Smooth muscle cell (in vitro differentiated cells): ENCODE measurements at regions not wholly inside any gene's neighbourhood (a gene's known extent, or its start where the extent isn't known, plus 50 kb on each side); places are given as distances from the start of the nearest gene placed in this dataset.

Experiments
- DNase-seq: peaks from one replicate; lab custom pipeline; 2025; ENCODE audit not compliant: unreplicated experiment; lab: John Stamatoyannopoulos, UW
- H2AFZ ChIP-seq: fragments of 200-600 bp; sonication (generic); 2 replicates; pipeline ENCODE4 v1.6.0; 2016; ENCODE audit warnings: antibody characterized with exemption, low read depth, mild to moderate bottlenecking
- H3F3A ChIP-seq: fragments of 200-600 bp; sonication (generic); 2 replicates; pipeline ENCODE4 v1.6.0; 2017; ENCODE audit warnings: antibody characterized with exemption, low read depth
- H3K27ac ChIP-seq: fragments of 200-600 bp; sonication (generic); 2 replicates; pipeline ENCODE4 v1.5.1; 2016; ENCODE audit warnings: low read depth, mild to moderate bottlenecking
- H3K27me3 ChIP-seq: fragments of 200-600 bp; sonication (generic); 2 replicates; pipeline ENCODE4 v1.6.1; 2016; ENCODE audit warnings: low read depth, mild to moderate bottlenecking
- H3K36me3 ChIP-seq: fragments of 200-600 bp; sonication (generic); 2 replicates; pipeline ENCODE4 v1.5.1; 2016; ENCODE audit warnings: low read depth
- H3K4me1 ChIP-seq: fragments of 200-600 bp; sonication (generic); 2 replicates; pipeline ENCODE4 v1.5.1; 2016; ENCODE audit warnings: low read depth
- H3K4me2 ChIP-seq: fragments of 200-600 bp; sonication (generic); 2 replicates; pipeline ENCODE4 v1.6.0; 2016; ENCODE audit warnings: mild to moderate bottlenecking
- H3K4me3 ChIP-seq: fragments of 200-600 bp; sonication (generic); 2 replicates; pipeline ENCODE4 v1.5.1; 2016; ENCODE audit warnings: mild to moderate bottlenecking
- H3K79me2 ChIP-seq: fragments of 200-600 bp; sonication (generic); 2 replicates; pipeline ENCODE4 v1.6.0; 2016; ENCODE audit warnings: low read depth, mild to moderate bottlenecking
- H3K9ac ChIP-seq: fragments of 200-600 bp; sonication (generic); 2 replicates; pipeline ENCODE4 v1.6.0; 2016; ENCODE audit warnings: low read depth
- H3K9me3 ChIP-seq: fragments of 200-600 bp; sonication (generic); replicated peaks from 2 replicates; pipeline ENCODE4 v1.5.1; 2016; ENCODE audit warnings: low read depth
- H4K20me1 ChIP-seq: fragments of 200-600 bp; sonication (generic); 2 replicates; pipeline ENCODE4 v1.6.0; 2016; ENCODE audit warnings: low read depth
- WGBS: methylation state at CpG from one replicate; pipeline ENCODE4 v1.1.7; 2016; ENCODE audit warnings: low lambda C conversion rate; 5-methylcytosine and 5-hydroxymethylcytosine counted together
- TF ChIP-seq, protein P1 (sequence below): fragments of 200-600 bp; sonication (generic); IDR thresholded peaks from 2 replicates; pipeline ENCODE4 v1.5.1; 2017; ENCODE audit warnings: borderline replicate concordance, mild to moderate bottlenecking, antibody characterized with exemption; ENCODE audit not compliant: insufficient read depth, poor library complexity, severe bottlenecking

DNA sequence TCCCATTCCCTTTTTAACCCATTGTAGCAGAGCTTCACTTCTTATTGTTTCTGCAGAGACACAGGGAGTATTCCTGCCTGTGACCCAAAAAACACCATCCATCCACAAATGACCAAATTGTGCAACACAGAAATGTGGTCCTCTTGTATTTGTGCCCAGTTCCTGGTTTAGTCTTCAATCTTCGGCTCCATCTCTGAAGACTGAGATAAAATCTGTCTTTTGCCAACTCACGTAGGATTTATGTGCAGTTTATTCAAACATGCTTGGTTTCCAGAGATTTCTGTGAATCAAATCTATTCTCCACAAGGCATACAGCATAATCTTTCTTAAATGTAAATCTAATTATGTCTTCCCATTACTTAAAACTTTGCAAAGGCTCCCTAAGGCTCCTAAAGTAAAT, 307.0 kb downstream of the AASDHPPT start:
- 79% methylated on average over 2 of the region's 2 CpGs for WGBS
- no peaks in the 10 kb centered on the region for H3K27me3 ChIP-seq
- H3K4me2 ChIP-seq = no peak overlapping the region
- H4K20me1 ChIP-seq = no peaks in the 10 kb centered on the region
- H2AFZ ChIP-seq = no peak overlapping the region
- TF ChIP-seq, protein P1, sequence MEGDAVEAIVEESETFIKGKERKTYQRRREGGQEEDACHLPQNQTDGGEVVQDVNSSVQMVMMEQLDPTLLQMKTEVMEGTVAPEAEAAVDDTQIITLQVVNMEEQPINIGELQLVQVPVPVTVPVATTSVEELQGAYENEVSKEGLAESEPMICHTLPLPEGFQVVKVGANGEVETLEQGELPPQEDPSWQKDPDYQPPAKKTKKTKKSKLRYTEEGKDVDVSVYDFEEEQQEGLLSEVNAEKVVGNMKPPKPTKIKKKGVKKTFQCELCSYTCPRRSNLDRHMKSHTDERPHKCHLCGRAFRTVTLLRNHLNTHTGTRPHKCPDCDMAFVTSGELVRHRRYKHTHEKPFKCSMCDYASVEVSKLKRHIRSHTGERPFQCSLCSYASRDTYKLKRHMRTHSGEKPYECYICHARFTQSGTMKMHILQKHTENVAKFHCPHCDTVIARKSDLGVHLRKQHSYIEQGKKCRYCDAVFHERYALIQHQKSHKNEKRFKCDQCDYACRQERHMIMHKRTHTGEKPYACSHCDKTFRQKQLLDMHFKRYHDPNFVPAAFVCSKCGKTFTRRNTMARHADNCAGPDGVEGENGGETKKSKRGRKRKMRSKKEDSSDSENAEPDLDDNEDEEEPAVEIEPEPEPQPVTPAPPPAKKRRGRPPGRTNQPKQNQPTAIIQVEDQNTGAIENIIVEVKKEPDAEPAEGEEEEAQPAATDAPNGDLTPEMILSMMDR = no peak
- no peaks in the 10 kb centered on the region for H3K36me3 ChIP-seq
- peaks cover 3% of the 10 kb centered on the region for H3F3A ChIP-seq
- no peak overlapping the region for H3K4me3 ChIP-seq
- DNase-seq = no peak
- H3K79me2 ChIP-seq = no peaks in the 10 kb centered on the region
- no peak overlapping the region for H3K9ac ChIP-seq
- H3K27ac ChIP-seq = no peak overlapping the region
- H3K4me1 ChIP-seq = peaks cover 18% of the 10 kb centered on the region
- H3K9me3 ChIP-seq = no peaks in the 10 kb centered on the region

DNA sequence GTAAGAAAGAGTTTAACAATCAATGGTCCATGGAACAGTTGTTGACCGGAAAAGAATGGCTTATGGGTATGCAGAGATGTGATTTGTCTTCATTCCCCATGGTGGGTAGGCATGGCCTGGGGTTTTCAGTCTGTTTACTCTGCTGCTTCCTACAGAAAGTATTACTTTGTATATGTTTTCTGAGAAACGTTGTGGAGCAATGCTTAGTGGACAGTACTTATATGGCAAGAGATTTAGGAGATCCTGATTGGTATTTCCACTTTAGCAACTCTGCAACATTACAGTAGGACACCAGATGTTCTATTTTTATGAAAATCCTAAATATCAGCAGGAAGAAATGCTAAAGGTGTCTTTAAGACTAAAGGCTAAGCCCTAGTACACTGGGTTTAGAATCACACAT, 309.1 kb downstream of the AASDHPPT start:
- Histone ChIP-seq H3K9ac (no peak overlapping the region), H3K79me2 (no peaks in the 10 kb centered on the region), H3K36me3 (no peaks in the 10 kb centered on the region), H3K4me1 (peaks cover 18% of the 10 kb centered on the region), H3K4me3 (no peak overlapping the region), H3K4me2 (no peak overlapping the region), H3F3A (peaks cover 7% of the 10 kb centered on the region), H4K20me1 (no peaks in the 10 kb centered on the region), H3K27me3 (no peaks in the 10 kb centered on the region), H2AFZ (peak overlapping the region; percentile 1), H3K9me3 (no peaks in the 10 kb centered on the region), H3K27ac (peak overlapping the region; percentile 11)
- WGBS = 59% methylated on average over 2 of the region's 2 CpGs
- TF ChIP-seq, protein P1 = no peak
- DNase-seq = no peak

DNA sequence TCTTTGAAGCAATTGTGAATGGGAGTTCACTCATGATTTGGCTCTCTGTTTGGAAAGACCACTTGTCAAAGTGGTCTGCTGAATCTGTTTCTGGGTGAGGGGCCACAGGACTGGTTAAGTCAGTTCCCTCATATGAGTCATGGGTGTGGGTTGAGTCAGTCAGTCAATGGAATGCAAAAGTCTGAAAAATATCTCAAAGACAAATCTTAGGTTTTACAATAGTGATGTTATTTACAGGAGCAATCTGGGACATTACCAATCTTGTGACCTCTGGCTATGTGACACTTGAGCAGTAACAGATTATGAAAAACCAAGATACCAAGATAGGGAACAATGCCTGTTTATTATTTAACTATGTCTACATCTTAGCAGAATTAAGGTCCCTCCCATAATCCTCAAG, 311.6 kb downstream of the AASDHPPT start:
- DNase-seq = no peak
- Histone ChIP-seq H3K36me3 (no peaks in the 10 kb centered on the region), H3K4me3 (no peak overlapping the region), H3K27me3 (no peaks in the 10 kb centered on the region), H4K20me1 (no peaks in the 10 kb centered on the region), H3K9ac (peak overlapping the region; percentile 18), H2AFZ (no peak overlapping the region), H3K4me1 (peaks cover 17% of the 10 kb centered on the region), H3K27ac (peak overlapping the region; percentile 79), H3F3A (peaks cover 7% of the 10 kb centered on the region), H3K79me2 (no peaks in the 10 kb centered on the region), H3K4me2 (peak overlapping the region; percentile 70), H3K9me3 (no peaks in the 10 kb centered on the region)
- TF ChIP-seq, protein P1 = no peak

DNA sequence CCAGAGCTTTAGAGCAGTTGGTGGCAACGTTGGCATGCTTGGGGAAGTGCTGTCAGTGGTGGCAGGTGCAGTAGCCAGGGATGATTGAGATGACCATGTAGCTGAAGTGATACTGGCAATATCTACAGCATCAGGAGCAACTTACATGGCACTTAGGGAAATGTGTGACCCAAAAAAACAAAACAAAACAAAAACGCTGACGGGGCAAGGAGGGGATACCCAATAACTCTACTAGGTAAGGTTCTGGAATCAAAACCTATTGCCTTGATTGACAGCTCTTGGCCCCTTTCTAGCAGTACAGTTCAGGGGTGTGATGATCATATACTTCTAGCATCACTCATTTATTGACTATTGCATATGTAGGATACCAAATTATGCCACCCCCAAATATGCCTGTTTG, 312.6 kb downstream of the AASDHPPT start:
- no peak overlapping the region for H3K4me3 ChIP-seq
- H3K79me2 ChIP-seq = no peaks in the 10 kb centered on the region
- H3K9me3 ChIP-seq = no peaks in the 10 kb centered on the region
- H3F3A ChIP-seq = peaks cover 7% of the 10 kb centered on the region
- H4K20me1 ChIP-seq = no peaks in the 10 kb centered on the region
- WGBS = 96% methylated on average over 3 of the region's 3 CpGs
- H3K27me3 ChIP-seq = no peaks in the 10 kb centered on the region
- no peak for DNase-seq
- no peaks in the 10 kb centered on the region for H3K36me3 ChIP-seq
- H3K9ac ChIP-seq = no peak overlapping the region
- H2AFZ ChIP-seq = no peak overlapping the region
- H3K4me1 ChIP-seq = peaks cover 7% of the 10 kb centered on the region
- TF ChIP-seq, protein P1 = no peak
- H3K4me2 ChIP-seq = no peak overlapping the region
- H3K27ac ChIP-seq = peak overlapping the region; percentile 79
